ENCODE measurements at regions not wholly inside any gene's neighbourhood (a gene's known extent, or its start where the extent isn't known, plus 50 kb on each side); places are given as distances from the start of the nearest gene placed in this dataset.

DNA sequence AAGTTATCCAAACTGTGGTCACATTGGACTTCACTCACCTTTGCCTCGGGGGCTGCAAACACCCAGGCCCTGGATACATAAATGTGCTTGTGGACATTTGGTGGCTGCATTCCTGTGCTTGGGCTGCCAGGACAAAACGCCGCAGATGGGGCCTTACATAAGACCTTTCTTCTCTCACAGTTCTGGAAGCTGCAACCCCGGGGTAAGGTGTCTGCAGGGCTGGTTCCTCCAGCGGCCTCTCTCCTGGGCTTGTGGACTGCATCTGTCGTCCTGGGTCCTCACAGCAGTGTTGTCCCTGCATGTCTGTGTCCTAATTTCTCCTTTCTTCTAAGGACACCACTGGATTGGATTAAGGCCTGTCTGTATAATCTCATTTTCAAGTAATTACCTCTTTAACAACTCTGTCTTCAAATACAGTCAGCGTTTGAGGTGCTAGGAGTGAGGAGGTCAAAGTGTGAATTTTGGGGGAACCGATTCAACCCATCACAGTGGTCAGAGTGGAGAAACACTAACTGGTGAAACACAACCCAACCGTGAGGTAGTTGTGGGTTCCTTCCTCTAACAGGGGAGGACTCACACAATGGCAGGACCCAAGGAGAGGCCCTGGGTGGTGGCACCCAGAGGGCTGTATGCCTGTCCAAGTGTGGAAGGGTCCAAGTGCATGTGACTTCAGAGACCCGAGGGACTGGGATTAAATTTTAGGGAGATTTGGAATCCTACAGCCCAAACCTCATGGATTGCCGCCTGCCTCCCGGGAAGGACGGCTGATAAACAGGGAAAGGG lies 415.6 kb downstream of the IRX2 start:
- DNase-seq (ENCODE audit: low spot score): no peak

DNA sequence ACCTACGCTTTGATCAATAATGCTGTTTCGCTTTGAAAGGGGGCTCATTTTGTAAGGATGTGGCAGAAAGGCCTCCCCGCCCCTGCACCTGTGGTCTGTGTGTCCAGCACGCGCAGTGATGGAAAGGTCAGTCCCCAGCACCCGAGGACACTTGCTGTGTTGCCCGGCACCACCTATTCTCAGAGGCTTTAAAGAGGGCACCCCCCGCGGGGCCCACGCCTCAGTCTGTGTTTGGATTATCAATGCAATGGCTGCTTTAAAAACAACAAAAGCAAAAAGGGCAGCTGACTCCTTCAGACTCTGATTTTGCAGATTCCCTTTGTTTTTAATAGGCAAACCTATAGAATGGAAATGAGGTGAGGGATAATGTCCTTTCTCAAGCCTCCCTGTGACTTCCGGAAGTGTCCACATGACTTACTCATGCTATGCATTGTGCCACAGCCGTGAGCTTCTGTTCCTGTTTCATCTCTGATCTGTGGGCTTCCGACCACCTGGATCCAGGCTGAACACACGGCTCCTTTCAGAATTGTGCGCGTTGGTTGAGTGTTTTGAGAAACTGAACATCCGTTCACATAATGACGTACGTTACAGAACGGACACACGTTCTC lies 416.2 kb downstream of the IRX2 start:
- no peak for DNase-seq (ENCODE audit: low spot score)

DNA sequence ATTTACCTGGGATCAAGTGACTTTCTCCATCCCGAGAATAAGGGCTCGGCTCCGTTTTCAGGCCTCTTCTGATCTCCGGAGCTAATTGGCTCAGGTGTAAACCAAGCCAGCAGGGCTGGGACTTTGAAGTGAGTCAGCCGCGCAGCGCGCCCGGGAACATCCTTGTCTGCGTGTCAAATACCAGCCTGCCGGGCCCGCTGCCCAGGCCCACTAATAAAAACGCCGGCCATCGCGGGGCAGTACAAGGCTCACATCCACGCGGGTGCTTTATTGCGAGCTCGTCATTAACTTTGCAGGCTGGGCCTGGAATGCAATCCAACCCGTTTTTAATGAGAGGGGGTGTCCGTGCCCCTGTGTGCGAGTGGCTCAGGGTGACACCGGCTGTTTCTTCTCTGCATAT lies 416.8 kb downstream of the IRX2 start:
- DNase-seq (ENCODE audit: low spot score): no peak

DNA sequence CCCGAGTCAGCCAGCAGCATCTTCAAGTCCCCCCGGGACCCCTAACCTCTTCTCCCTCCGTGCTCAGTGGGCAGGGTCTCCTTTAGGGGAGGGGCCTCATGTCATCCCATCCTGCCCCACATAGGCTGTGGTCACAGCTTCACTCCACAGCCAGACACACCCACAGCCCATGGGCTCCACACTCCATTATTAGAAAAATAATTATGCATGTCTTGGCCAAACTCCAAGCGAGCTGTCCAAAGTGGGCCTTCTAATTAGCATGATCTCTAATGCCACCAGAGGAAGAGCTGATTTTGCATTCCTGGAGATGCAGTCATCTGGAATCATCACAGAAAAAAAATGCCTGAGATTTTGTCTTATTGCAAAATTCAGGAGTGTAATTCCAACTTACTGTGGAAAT lies 418.2 kb downstream of the IRX2 start:
- no peak for DNase-seq (ENCODE audit: low spot score)

DNA sequence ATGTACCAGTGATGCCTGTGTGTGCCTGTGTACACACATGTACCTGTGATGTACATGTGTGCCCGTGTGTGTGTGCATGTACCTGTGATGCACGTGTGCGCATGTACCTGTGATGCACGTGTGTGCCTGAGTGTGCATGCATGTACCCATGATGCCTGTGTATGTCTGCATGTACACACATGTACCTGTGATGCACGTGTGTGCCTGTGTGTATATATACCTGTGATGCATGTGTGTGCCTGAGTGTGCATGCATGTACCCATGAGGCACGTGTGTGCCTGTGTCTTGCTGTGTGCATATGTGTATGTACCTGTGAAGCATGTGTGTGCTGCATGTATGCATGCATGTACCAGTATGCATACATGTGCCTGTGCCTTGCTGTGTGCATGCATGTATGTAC lies 419.0 kb downstream of the IRX2 start:
- DNase-seq (ENCODE audit: low spot score): no peak

DNA sequence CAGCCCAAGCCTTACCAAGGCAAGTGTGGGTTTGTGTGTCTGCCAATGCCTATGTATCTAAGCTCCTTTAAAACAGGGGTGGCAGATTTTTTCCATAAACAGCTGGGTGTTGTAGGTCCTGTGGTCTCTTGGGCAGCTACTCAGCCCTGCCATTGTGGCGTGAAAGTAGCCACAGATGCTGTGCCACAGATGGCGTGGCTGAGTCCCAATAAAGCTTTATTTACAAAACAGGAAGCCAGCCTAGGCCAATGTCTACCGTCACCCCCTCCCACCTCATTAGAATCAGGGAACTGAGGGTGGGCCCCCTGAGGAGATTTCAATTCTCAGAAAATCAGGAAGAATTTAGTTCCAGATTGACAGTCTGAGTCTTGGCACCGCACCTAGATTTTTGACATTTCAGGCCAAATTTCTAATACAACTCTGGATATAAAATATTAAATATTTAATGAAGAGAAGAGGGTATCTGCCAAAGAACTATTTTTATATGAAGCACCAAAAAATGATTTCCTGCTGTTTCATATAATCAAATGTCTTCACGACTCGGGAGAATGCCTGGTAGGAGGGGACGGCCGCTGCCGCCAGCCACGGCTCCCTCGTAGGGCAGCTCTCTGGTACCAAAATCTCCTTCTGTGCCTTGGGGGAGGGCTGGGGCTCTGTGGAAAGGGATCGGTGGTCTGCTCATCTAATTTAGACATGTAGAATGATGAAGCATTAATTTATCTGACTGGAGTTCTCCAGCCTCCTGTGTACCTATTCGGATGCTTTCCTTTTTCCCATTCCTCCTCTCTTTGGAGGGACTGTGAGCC lies 420.9 kb downstream of the IRX2 start:
- no peak for DNase-seq (ENCODE audit: low spot score)

DNA sequence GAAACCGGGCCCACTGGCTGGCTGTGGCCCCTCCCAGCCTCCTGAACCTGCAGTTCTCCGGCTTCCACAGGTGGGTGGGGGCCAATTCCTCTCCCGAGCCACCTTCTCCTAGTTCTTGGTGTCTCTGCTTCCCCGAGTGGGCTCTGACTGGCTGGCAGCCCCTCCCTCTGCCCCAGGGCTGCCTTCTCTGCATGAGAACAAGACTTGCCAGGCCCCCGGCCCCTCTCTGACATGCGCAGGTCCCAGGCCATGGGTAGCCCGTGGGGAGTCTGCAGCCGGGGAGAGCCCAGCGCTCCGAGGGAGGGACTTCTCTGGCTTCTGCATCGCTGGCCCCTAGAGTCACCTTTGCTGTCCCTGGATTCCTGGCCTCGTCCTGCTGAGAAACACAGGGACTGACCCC lies 421.7 kb downstream of the IRX2 start:
- DNase-seq (ENCODE audit: low spot score): no peak

DNA sequence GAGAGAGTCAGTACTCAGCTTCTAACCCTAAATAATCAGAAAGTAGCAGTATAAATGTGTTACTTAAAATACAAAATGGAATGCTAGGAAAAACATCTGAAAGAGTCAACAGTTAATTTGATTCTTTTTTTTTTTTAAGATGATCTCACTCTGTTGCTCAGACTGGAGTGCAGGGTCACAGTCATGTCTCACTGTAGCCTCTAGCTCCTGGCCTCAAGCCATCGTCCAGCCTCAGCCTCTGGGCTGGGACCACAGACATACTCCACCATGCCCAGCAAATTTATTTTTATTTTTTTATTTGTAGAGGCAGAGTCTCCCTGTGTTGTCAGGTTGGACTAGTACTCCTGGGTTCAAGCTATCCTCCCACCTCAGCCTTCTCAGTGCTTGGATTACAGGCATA lies 424.9 kb downstream of the IRX2 start:
- no peak for DNase-seq (ENCODE audit: low spot score)

DNA sequence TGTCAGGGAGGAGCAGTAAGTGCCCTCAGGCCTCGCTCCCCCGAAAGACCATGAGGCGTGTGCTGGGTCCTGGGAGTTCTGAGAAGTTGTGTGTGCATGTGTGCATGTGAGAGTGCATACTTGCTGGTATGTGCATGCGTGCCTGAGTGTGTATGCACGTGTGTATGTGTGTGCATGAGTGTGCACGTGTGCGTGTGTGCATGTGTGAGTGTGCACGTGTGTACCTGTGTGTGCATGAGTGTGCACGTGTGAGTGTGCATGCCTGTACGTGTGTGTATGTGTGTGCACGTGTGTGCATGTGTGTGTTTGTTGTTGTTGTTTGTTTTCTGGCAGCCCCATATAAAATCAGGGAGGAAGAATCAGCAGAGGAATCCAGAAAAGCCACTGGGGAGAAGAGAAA lies 426.7 kb downstream of the IRX2 start:
- DNase-seq (ENCODE audit: low spot score): no peak

DNA sequence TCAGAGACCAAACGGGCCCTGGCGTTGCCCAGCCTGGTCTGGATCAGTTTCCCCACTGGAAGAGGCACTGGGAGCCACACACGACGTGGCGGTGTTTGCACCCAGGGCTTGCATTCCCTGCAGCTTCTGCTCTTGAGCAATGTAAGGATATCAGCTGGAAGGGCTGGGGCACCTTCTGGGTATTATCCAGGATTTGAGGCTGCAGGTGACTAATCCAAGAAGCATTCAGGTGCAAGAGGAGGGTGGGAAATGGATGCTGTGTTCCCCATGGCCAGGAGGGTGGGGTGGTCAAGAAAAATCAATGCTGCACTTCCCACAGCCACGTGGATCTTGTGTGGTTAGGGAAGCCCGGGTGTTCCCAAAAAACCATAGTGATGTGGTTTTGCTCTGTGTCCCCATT lies 430.9 kb downstream of the IRX2 start:
- no peak for DNase-seq (ENCODE audit: low spot score)

DNA sequence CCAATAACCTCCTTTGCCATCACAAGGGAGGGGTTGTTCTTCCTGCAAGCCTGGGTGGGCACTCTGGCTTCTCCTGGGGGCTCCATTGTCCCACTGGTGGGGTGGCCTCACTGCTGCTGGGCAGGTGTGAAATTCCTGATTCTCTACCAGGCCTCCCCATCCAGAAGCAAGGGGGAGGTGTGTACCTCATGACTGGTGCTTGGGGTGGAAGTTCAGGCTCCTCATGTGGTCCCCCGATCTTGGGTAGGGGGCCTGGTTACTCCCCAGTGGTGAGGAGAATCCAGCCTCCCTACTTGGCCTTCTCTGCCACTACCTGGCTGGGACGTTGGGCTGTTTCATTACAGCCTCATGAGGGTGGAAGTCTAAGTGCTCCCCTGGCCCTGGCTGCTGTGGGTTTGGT lies 433.9 kb downstream of the IRX2 start:
- no peak for DNase-seq (ENCODE audit: low spot score)

DNA sequence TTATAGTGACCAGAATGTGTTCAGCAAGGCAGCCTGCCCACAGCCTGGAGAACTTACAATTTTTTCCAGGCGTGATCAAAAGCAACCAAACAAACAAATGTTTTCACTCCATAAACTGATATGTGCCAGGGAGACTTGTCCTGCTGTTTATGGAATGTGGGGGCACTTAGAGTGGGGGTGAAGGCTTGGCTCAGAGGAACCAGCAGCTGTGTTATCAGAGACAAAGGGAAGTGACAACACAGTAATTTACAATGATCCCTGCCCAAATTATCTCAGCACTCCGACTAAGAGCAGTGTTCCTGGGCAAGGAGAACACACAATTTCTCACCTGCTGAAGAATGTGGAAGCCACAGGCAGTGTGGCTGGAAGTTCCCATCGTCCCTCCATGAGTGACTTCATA lies 429.1 kb upstream of the IRX4 start:
- no peak for DNase-seq (ENCODE audit: low spot score)

DNA sequence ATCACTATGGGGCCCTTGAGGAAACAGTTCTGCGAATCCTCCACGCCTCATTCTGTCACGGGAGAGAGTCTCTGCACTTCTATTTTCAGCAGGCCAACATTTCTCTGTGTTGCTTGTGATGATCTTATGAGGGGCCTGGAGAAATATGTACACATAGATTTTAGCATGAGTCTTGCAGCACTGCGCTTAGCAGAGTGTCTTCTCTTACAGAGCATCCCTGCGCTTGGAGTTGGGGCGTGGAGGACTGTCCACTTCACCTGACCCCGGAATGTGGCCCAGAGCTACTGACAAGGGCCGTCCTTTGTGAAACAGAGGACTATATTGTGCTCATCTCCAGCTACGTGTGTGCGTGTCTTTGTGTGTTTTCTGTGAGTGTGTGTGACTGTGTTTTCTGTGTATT lies 428.2 kb upstream of the IRX4 start:
- no peak for DNase-seq (ENCODE audit: low spot score)

DNA sequence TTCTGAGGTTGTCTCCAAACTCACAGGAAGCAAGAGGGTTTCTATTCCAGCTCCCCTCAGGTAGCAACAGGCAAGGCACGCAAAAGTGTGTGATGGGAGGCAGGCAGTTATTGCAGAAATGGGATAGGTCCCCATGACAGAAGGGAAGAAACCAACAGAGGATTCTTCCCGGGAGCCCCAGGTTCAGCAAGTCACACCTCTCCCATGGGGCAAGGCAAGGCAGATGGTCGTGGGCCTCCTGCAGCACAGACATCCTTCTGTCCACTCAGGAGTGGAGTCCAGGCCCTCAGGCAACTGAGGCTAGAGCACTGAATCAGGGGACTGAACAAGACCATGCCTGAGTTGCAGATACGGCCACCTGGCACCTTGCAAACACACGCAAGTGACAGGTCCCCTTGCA lies 424.9 kb upstream of the IRX4 start:
- DNase-seq (ENCODE audit: low spot score): no peak

DNA sequence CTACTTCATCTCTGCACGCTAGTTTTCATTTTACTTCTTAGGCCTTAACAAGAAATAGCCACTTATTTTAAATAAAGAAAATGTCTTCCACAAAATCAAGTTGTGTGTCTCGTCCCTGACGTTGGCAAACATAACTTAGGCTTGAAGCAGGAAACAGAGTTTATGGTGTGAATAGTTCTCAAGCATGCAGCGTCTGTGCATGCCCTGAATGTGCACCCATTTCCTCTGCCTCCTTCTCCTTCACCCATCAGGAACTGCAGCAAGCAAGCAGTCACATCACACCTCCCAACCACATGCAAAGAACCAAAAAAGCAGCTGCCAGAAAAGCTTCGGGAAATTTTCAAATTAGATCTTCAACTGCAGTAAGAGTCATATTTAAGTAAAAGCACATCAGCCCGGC lies 424.0 kb upstream of the IRX4 start:
- no peak for DNase-seq (ENCODE audit: low spot score)

DNA sequence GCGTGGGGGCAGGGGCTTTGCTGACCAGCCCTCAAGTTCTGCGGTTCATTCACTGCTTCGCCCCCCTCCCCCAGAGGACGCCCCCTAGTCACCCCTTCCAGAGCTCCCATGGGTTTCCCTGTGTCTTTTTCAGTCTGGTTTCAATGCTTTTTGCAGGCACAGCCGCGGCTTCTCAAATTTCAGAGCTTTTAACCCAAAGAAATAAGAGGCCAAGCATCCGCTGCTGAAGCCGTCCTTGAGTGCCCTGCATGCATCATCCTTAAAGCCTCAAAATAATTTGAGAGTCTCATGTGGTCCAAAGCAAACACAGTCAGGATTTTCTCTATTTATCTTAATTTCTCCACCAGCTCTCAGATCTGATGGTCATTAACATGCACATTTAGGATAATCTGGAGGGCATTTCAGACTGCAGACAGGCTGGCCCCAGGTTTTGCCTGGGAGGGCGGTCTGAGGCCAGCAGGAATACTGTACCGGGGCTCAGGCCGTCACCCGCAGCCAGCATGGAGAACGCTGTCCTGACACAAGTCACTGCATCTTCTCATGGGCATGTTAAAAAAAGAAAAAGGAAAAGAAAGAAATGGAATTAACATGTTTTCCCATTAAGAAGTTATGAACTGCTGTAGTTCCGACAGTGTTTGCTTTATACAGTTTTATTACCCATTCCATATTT lies 420.8 kb upstream of the IRX4 start:
- no peak for DNase-seq (ENCODE audit: low spot score)

DNA sequence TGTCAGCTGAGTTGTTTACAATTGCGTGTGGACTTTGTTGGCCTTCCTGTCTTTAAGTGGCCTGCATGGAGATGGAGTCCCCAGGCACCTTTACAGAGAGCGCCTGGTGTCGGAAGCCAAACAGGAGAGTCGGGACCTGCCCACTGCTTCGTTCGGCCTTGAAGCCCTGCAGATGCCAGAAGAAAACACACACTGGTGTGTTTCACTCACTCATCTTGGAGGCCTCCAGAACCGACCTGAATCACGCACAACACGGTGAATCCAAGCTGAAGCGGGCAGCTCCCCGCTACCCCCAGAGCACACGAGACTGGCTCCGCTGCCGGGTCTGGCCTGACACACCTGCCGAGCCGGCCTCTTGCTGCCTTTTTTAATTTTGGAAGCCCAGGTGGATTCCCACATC lies 419.4 kb upstream of the IRX4 start:
- DNase-seq (ENCODE audit: low spot score): no peak

DNA sequence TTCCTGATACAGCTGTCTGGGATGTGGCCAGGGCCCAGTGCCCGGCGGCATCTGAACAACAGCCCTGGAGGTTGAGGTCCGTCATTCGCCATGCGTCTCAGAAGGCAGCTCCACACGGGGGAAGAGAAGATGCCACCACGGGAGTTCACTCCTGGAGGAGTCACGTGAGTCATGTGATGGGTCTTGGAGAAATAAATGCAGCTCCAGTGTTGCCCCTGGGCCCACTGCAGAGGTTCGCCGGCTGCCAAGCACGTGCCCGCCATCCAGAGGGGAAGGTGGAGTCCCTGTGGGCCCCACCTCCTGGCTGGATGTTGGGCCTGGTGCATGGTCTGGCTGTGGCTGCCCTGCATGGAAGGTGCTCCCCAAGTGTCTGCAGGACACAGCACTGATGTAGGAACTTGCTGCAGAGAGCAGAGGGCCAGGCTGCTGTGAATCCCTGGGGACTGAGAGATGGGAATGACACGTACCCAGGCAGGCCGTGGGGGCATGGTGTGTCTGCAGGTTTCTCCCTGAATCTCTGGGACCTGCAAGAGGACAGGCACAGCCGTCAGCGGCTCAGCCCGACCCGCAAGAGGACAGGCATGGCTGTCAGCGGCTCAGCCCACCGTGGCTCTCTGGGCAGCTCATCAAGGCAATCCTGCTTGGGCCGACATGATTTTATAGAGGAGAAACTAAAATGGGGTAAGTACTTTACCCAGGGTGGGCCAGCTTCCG lies 418.3 kb upstream of the IRX4 start:
- DNase-seq (ENCODE audit: low spot score): no peak

DNA sequence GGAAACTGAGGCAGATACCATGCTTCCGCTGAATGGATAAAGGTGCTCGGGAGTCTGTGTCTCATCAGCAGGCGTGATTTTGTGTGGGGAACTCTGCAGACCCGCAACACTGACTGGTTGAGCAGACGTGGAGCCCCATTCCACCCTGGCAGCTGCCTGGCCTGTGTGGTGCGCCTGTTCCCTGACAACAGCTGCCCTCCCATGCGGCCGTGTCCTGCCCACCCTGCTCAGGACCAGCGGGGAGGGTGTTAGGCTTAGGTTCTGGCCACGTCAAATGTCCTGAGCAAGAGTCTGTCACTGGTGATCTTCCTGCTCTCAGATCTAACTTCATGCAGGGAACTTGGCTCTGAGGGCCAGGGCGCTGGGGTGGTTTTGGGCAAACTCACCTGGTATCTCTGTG lies 417.7 kb upstream of the IRX4 start:
- DNase-seq (ENCODE audit: low spot score): no peak

DNA sequence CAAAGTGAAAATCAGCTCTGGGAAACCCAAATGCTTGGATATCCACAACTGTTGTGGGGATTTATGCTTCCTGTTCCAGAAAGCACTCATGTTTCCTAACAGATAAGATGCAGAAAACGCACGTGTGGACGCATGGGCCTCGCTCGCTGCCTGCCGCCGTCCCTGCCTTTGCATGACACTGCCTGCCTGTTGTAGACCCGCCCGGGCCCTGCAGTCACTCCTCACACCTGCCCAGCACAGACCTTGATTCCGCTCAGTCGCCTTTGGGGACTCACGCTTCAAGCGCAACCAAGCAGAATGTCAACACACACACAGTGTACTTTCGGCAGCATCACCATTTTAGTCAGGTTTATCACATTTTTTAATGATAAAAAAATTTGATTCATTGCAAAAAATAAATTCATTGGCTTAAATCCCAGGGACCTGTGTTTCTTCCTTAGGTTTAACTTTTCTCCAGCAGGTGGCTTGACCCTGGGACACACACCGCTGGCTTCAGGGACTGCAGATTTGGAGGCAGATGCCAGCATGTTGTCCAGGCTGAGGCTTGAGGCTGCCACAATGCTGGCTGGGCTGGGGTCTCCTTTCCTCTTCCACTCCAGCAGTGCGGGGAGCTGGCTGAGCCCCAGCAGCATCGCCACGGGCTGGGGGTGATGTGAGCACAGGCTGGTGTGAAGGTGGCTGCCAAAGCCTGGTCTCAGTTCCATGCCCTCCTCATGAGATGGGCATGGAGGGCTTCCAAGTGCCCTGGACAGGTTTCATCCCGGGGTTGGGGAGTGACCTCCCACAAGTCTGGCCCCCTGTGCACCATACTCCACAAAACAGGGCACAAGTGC lies 416.9 kb upstream of the IRX4 start:
- no peak for DNase-seq (ENCODE audit: low spot score)

DNA sequence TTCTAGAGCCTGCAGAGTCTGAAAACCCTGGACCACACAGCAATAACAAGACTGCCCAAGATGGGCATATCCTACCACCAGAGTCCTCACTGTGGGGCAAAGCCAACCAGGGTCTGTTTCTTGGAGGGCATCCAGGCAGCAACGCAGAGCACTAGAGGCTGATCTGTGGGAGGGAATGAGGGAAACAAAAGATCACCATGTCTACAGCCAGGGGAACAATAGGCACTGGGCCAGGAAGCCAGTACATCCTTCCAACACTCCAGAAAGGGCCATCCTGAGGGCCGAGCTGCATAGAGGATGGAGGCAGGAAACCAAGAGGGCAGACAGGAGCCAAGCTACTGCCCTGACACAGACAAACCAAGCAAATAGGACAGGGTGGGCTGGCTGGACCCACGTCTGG lies 416.1 kb upstream of the IRX4 start:
- DNase-seq (ENCODE audit: low spot score): no peak
